NT2/D1 (cell line): ENCODE measurements at regions not wholly inside any gene's neighbourhood (a gene's known extent, or its start where the extent isn't known, plus 50 kb on each side); places are given as distances from the start of the nearest gene placed in this dataset.

Experiments
- SUZ12 ChIP-seq: IDR thresholded peaks from 2 replicates; pipeline ENCODE4 v1.6.1; 2011; ENCODE audit not compliant: insufficient read length, insufficient read depth; ENCODE audit errors: extremely low read depth
- ZNF274 ChIP-seq: IDR thresholded peaks from 2 replicates; pipeline ENCODE4 v1.6.1; 2011; ENCODE audit warnings: mild to moderate bottlenecking, low read depth, low read length

DNA sequence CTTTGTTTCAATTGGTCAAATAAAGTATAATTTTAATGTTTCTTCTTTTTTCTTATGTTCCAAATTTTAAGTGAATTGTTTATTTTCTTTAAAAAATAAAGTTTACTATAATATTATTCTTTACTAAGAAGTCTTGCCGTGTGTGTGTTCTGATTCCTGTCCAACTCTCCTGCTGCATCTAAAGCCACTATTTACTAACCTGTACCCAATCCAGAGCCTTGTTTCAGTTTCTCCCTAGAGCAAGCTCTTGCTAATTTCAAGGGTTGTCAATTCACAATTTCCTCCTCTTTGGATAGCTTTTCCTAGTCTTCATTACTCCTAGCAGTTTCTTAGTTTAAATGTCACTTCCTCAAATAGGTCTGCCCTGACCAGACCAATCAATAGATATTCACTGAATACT, 314.9 kb upstream of the SEMA3A start:
- TF ChIP-seq SUZ12 (no peak), ZNF274 (no peak)
